ENCODE measurements at regions not wholly inside any gene's neighbourhood (a gene's known extent, or its start where the extent isn't known, plus 50 kb on each side); places are given as distances from the start of the nearest gene placed in this dataset.

DNA sequence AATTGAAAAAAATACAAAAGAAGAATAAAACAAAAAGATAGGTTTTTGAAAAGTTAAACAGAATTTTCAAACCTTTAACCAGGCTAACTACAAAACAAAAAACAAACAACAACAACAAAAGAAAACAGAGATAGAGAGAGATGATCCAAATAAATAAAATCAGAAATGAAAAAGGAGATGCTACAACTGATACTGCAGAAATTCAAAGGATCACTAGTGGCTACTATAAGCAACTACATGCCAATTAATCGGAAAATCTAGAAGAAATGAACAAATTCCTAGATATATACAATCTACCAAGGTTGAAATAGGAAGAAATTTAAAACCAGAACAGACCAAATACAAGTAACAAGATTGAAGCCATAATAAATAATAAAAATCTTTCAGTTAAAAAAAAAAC is 326.8 kb upstream of the VSTM2A start:
- TF ChIP-seq POLR2AphosphoS5 (IDR thresholded peaks at IDR 0.05; ENCODE audit: low read depth, low read length) (no peak), SIN3A (IDR thresholded peaks at IDR 0.05; ENCODE audit: borderline replicate concordance, insufficient read depth, low read length) (no peak), TAF1 (IDR thresholded peaks at IDR 0.05; ENCODE audit: borderline replicate concordance, insufficient read depth, low read length) (no peak)
- TF ChIP-seq, protein P1, sequence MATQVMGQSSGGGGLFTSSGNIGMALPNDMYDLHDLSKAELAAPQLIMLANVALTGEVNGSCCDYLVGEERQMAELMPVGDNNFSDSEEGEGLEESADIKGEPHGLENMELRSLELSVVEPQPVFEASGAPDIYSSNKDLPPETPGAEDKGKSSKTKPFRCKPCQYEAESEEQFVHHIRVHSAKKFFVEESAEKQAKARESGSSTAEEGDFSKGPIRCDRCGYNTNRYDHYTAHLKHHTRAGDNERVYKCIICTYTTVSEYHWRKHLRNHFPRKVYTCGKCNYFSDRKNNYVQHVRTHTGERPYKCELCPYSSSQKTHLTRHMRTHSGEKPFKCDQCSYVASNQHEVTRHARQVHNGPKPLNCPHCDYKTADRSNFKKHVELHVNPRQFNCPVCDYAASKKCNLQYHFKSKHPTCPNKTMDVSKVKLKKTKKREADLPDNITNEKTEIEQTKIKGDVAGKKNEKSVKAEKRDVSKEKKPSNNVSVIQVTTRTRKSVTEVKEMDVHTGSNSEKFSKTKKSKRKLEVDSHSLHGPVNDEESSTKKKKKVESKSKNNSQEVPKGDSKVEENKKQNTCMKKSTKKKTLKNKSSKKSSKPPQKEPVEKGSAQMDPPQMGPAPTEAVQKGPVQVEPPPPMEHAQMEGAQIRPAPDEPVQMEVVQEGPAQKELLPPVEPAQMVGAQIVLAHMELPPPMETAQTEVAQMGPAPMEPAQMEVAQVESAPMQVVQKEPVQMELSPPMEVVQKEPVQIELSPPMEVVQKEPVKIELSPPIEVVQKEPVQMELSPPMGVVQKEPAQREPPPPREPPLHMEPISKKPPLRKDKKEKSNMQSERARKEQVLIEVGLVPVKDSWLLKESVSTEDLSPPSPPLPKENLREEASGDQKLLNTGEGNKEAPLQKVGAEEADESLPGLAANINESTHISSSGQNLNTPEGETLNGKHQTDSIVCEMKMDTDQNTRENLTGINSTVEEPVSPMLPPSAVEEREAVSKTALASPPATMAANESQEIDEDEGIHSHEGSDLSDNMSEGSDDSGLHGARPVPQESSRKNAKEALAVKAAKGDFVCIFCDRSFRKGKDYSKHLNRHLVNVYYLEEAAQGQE (IDR thresholded peaks at IDR 0.05; ENCODE audit: insufficient read depth in 1 of 2, low read depth in 2 of 2, low read length in 2 of 2), result no peak

Measured in PFSK-1 (cell line).